Kidney glomerular epithelial cell (primary cell): ENCODE measurements at regions not wholly inside any gene's neighbourhood (a gene's known extent, or its start where the extent isn't known, plus 50 kb on each side); places are given as distances from the start of the nearest gene placed in this dataset.
A peak's percentile ranks its signal among the peaks of the same experiment; 100 is the strongest.
"Not testable (repeated sequence)": the region's sequence is repeated elsewhere in the genome, so short reads cannot be mapped to it uniquely, and the experiment has no call there.

Experiments used
- DNase-seq: peaks from one replicate; lab custom pipeline; 2025; lab: John Stamatoyannopoulos, UW

GRCh38 chr7:81286754-81287153, 367.9 kb upstream of the SEMA3C start:
- DNase-seq = not testable (repeated sequence)

GRCh38 chr7:81285142-81285871, 366.5 kb upstream of the SEMA3C start:
- peak; percentile 54 for DNase-seq

- DNase-seq = peak; percentile 52
Measured at GRCh38 chr7:81284576-81284975, 365.7 kb upstream of the SEMA3C start.

GRCh38 chr7:81280531-81280930, 361.7 kb upstream of the SEMA3C start:
- no peak for DNase-seq

GRCh38 chr7:81277691-81278090, 358.8 kb upstream of the SEMA3C start:
- DNase-seq = no peak

DNA sequence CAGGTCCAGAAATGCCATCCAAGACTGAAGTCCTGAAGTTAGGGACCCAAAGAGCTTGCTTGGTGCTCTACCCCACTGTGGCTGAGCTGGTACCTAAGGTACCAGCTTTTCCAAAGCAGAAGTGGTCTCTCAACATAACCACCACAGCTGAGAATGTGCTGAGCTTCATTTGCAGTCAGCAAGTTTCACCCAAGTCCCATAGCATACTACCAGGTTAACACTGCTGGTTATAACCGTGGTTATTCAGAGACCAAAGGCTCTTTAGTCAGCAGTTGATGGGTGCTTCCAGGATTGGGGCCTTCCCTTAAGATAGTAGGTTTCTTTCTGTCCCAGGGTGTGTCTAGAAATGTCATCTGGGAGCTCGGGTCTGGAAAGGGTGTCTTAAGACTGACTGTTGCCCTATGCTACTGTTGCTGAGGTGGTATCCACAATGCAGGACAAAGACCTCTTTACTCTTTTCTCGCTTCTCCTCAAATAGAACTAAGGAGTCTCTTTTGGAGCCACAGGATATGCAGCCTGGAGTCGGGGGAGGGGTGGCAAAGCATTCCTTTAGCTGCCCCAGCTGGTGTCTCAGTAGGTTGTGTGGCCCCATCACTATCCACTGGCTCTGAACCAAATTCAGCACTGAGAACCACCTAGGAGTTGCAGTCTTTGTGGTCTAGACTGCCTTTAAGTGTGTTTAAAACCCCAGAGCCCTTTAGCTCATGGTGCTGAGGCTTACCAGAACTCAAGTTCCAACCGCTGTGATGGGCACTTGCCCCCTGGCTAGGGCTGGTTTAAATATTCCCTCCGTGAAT, 354.9 kb upstream of the SEMA3C start:
- no peak for DNase-seq

GRCh38 chr7:81272176-81272575, 353.3 kb upstream of the SEMA3C start:
- DNase-seq = no peak

GRCh38 chr7:81268551-81268950, 349.7 kb upstream of the SEMA3C start:
- DNase-seq = no peak

DNA sequence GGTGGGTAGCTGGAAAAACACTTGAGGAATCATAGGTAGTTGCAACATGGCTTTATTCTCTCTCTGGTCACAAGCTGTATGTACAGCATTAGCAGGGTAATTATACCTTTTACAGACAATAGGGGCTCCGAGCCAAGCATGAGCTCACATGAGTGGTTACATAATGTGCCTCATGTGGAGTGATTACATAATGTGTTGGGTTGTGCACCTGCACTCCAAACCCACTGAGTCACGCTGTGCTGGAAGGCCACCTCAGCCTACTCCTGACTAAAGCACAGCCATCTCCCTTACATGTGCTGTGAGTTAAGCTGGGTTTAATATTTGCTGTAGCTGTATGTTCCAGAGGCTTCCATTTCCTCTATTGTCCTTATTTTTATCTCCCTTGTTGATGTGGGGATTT, 348.7 kb upstream of the SEMA3C start:
- no peak for DNase-seq

GRCh38 chr7:81264116-81264515, 345.3 kb upstream of the SEMA3C start:
- no peak for DNase-seq

DNA sequence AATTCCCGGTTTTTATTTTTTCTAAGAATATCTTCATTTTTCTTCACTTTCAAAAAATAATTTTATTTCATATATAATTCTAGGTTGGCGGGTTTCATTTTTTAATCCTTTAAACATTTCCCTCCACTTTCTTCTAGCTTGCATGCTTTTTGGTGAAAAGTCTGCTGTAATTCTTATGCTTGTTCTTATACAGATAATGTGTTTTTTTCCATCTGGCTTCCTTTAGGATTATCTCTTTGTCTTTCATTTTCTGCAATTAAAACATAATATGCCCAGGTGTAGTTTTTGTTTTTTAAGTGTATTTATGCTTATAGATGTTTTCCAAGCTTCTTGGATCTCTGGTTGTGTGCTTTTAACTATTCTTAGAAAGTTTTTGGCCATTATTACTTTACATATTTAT, 341.3 kb upstream of the SEMA3C start:
- no peak for DNase-seq

GRCh38 chr7:81256991-81257390, 338.1 kb upstream of the SEMA3C start:
- no peak for DNase-seq

DNA sequence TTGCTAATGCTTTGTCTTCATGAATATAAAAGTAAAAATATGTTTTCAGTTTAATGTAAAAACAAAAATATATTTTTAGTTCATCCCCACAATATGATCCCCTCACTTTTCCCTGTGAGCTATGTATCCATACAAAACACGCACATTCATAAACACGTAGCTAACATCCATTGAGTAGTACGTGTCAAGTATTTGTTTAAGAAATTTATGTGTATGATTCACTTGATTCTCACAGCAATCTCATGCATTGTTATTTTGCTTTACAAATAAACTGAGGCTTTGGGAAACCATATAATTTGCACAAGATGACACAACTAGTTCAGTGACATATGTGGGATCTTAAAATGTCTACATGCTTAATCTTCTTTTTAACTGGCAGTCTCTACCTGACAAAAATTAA, 329.6 kb upstream of the SEMA3C start:
- DNase-seq = no peak

GRCh38 chr7:81247364-81247763, 328.5 kb upstream of the SEMA3C start:
- DNase-seq = not testable (repeated sequence)

DNA sequence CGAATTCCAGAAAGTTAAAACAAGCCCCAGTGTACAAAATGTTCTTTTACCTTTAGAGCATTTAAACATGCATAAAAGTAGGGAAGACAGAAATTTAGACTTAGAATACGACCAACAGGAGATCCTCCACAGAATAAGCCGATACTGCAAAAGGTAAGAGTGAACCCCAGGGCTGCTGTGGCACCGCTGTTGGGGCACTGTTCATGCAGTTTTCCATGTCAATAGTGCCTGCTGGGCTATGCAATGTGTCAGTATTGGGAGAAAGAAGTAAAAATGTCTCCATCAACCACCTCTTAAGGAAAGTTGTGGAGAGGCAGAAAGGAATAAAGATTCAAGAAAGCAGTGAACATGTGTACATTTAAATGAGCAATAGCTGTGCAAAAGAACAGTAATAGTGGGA, 326.5 kb upstream of the SEMA3C start:
- no peak for DNase-seq

- no peak for DNase-seq
Measured at GRCh38 chr7:81244224-81244623, 325.4 kb upstream of the SEMA3C start.

DNA sequence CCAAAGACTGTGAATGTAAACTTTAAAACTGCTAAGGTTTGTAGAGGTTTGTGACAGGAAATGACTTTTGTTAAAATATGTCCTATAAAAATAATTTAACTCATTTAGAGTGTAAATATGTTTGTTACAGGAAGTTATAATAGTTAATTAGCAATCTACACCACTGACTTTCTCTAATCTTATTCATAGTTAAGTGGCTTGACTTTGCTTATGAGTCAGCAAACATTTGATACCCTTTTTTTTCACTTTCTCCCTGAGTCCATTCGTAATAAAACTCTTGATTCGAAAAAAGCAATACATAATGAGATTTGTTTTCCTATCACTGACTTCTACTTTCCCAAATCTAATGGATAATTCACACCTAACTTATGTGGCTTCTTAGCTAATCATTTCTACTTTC, 317.7 kb upstream of the SEMA3C start:
- DNase-seq = peak; percentile 3

GRCh38 chr7:81235997-81236396, 317.1 kb upstream of the SEMA3C start:
- no peak for DNase-seq

GRCh38 chr7:81234896-81235295, 316.0 kb upstream of the SEMA3C start:
- DNase-seq = no peak

- no peak for DNase-seq
Measured at GRCh38 chr7:81233208-81233940, 314.5 kb upstream of the SEMA3C start.

- no peak for DNase-seq
Measured at GRCh38 chr7:81232084-81232799, 313.4 kb upstream of the SEMA3C start.

GRCh38 chr7:81231301-81231838, 312.5 kb upstream of the SEMA3C start:
- no peak for DNase-seq
